K562 (cell line): ENCODE measurements at regions not wholly inside any gene's neighbourhood (a gene's known extent, or its start where the extent isn't known, plus 50 kb on each side); places are given as distances from the start of the nearest gene placed in this dataset.

Experiments used
- ATAC-seq: fragments of 200-7000 bp; cut with Tn5 transposase; 3 replicates; pipeline ENCODE4 v1.9.1; 2020; ENCODE audit warnings: moderate library complexity
- BruUV-seq: library from RNA; stranded (reverse); fragments of 400-500 nt; replicated peaks from 2 replicates; lab custom pipeline; 2021; lab: Mats Ljungman, UMichigan
- CTCF ChIA-PET: fragments of 300-600 bp; formaldehyde crosslinking; extraction: SDS; loops from one replicate; lab custom pipeline; 2021; ENCODE audit warnings: low intra/inter-chr PET ratio; lab: Yijun Ruan, JAX
- POLR2A ChIA-PET: fragments of 300-600, 350-650 bp; sonication (Branson Sonifier 250); formaldehyde crosslinking; extraction: SDS; loops from one replicate; lab custom pipeline; 2021; ENCODE audit warnings: antibody characterized with exemption, inconsistent platforms; lab: Yijun Ruan, JAX
- DNase-seq, 4 experiments: peaks; one replicate each; pipeline versions ENCODE4 v3.0.0 to v3.0.0-alpha.2; 2011 to 2018; ENCODE audit warnings: low spot score in 3 of 4, mixed read lengths in 3 of 4; ENCODE audit errors: extremely low read depth in 1 of 4
- FAIRE-seq: peaks from 2 replicates; lab custom pipeline; 2011; peaks lifted over from hg19 to GRCh38; lab: Jason Lieb, UNC
- H2AFZ ChIP-seq: 2 replicates; pipeline ENCODE4 v1.6.0; 2011; ENCODE audit warnings: low read depth, low read length, control low read depth, inconsistent platforms
- H3K27ac ChIP-seq: fragments of 200-600 bp; 3 replicates; pipeline ENCODE4 v1.8.0; 2011; ENCODE audit warnings: low read depth, mild to moderate bottlenecking, control low read depth, inconsistent platforms, low read length, moderate library complexity, mixed read lengths; ENCODE audit errors: extremely low read depth
- H3K27me3 ChIP-seq, 2 experiments: fragments of 300-600 bp in 1 of 2; 2 replicates in 1 of 2; 3 replicates in 1 of 2; pipeline versions ENCODE4 v1.6.0 to v1.8.0; 2011; ENCODE audit warnings: inconsistent platforms in 2 of 2, low read length in 2 of 2, mild to moderate bottlenecking in 1 of 2, mixed read lengths in 1 of 2, moderate library complexity in 1 of 2; ENCODE audit not compliant: control insufficient read depth in 2 of 2, insufficient read depth in 2 of 2
- H3K36me3 ChIP-seq: fragments of 300-600 bp; 3 replicates; pipeline ENCODE4 v1.8.0; 2011; ENCODE audit warnings: mild to moderate bottlenecking, low read length, inconsistent platforms; ENCODE audit not compliant: control insufficient read depth, insufficient read depth
- H3K4me1 ChIP-seq, 2 experiments: fragments of 200-600 bp in 1 of 2; replicated peaks in 1 of 2; 2 replicates in 1 of 2; 3 replicates in 1 of 2; pipeline versions ENCODE4 v1.5.1 to v1.8.0; 2011; ENCODE audit warnings: inconsistent platforms in 2 of 2, low read length in 2 of 2, mild to moderate bottlenecking in 1 of 2, mixed read lengths in 1 of 2, moderate library complexity in 1 of 2; ENCODE audit not compliant: control insufficient read depth in 2 of 2, insufficient read depth in 2 of 2
- H3K4me2 ChIP-seq: 2 replicates; pipeline ENCODE4 v1.6.1; 2011; ENCODE audit warnings: low read length, control low read depth, inconsistent platforms, mixed read lengths; ENCODE audit not compliant: insufficient read depth
- H3K4me3 ChIP-seq: fragments of 200-600 bp; sonication (generic), shearing (Covaris generic); 2 replicates; pipeline ENCODE4 v1.5.1; 2016; ENCODE audit warnings: control low read depth, inconsistent platforms
- H3K79me2 ChIP-seq: fragments of 200-600 bp; 3 replicates; pipeline ENCODE4 v1.8.0; 2011; ENCODE audit warnings: low read length, inconsistent platforms; ENCODE audit not compliant: control insufficient read depth, insufficient read depth
- H3K9ac ChIP-seq, 2 experiments: 2 replicates each; pipeline versions ENCODE4 v1.6.0 to v1.6.1; 2011; ENCODE audit warnings: low read depth in 2 of 2, low read length in 2 of 2, control low read depth in 1 of 2, inconsistent platforms in 1 of 2, mild to moderate bottlenecking in 1 of 2, mixed read lengths in 1 of 2; ENCODE audit not compliant: insufficient read depth in 1 of 2
- H3K9me1 ChIP-seq: one replicate; pipeline ENCODE4 v1.6.0; 2011; ENCODE audit warnings: inconsistent platforms, mild to moderate bottlenecking, low read length, moderate library complexity; ENCODE audit not compliant: control insufficient read depth, insufficient read depth
- H3K9me3 ChIP-seq: replicated peaks from 2 replicates; pipeline ENCODE4 v1.5.1; 2011; ENCODE audit warnings: low read depth, low read length, inconsistent platforms; ENCODE audit not compliant: control insufficient read depth, insufficient read depth
- H4K20me1 ChIP-seq: replicated peaks from 2 replicates; pipeline ENCODE4 v1.6.1; 2011; ENCODE audit warnings: low read length, inconsistent platforms, mixed read lengths; ENCODE audit not compliant: control insufficient read depth, insufficient read depth
- WGBS: fragments of 100-300 bp; shearing (Covaris generic); methylation state at CpG from one replicate; pipeline ENCODE4 v1.1.6; 2016; ENCODE audit warnings: low coverage, mixed read lengths; ENCODE audit not compliant: insufficient coverage; ENCODE audit errors: missing lambda C conversion rate; 5-methylcytosine and 5-hydroxymethylcytosine counted together
- in situ Hi-C: fragments of 300-500 bp; cut with MboI; formaldehyde crosslinking; loops from 4 replicates; pipeline ENCODE4 v1.15.0; 2018; ENCODE audit warnings: inconsistent platforms, mixed read lengths
- intact Hi-C: fragments of 100-400 bp; cut with micrococcal nuclease; formaldehyde crosslinking; loops from 2 replicates; pipeline ENCODE4 v1.14.2; 2022
- TF ChIP-seq, protein P1 (sequence below), 2 experiments: fragments of 450-650 bp; IDR thresholded peaks; 2 replicates each; pipeline ENCODE4 v1.6.1; 2018; ENCODE audit warnings: mild to moderate bottlenecking in 2 of 2, low read depth in 1 of 2; ENCODE audit not compliant: partially characterized antibody in 2 of 2

DNA sequence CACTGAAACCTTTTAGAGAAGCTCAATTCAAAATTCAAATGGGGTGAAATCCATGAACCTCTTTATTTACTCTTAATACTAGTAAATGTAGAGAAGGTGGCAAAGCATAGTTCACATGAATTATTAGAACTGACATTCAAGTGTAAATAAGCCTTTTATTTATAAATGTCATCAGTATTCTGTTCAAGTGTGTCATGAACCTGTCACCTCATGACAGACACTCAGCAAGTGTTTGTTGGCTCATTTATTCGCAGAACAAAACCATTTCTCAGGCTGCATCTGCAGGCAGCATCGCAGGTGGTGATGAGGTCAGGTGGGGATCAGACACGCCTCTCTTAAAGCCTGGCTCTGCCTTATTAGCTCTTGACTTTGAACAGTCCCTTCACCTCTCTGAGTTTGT, 116.6 kb downstream of the SETD4 start:
- FAIRE-seq: no peak
- no TSS peak for BruUV-seq
- H3K27ac ChIP-seq: no peak overlapping the region
- in situ Hi-C loops (no loop called here), intact Hi-C loops (loop anchor here (5.0 to 10.0 kb wide), 2 partner anchors 84 to 171 kb away; no protein-coding TSS in a partner anchor)
- no peak overlapping the region for H3K4me3 ChIP-seq
- no peak overlapping the region for H3K9ac ChIP-seq
- DNase-seq: no peak
- H3K27me3 ChIP-seq: peaks cover 15 to 16% of the 10 kb centered on the region in 2 experiments
- ATAC-seq: no peak
- H3K4me1 ChIP-seq: peaks cover 0 to 4% of the 10 kb centered on the region in 2 experiments; a peak in 2 of 5 replicates
- H3K9me3 ChIP-seq: no peaks in the 10 kb centered on the region
- ChIA-PET POLR2A (interaction anchor here (0.7 to 1.4 kb wide), 4 partner anchors 10 to 1140 kb away, joined by 3 read pairs; no protein-coding TSS in a partner anchor), CTCF (no interaction called here)
- H3K4me2 ChIP-seq: no peak overlapping the region
- no peaks in the 10 kb centered on the region for H4K20me1 ChIP-seq
- no peaks in the 10 kb centered on the region for H3K9me1 ChIP-seq
- TF ChIP-seq, protein P1, sequence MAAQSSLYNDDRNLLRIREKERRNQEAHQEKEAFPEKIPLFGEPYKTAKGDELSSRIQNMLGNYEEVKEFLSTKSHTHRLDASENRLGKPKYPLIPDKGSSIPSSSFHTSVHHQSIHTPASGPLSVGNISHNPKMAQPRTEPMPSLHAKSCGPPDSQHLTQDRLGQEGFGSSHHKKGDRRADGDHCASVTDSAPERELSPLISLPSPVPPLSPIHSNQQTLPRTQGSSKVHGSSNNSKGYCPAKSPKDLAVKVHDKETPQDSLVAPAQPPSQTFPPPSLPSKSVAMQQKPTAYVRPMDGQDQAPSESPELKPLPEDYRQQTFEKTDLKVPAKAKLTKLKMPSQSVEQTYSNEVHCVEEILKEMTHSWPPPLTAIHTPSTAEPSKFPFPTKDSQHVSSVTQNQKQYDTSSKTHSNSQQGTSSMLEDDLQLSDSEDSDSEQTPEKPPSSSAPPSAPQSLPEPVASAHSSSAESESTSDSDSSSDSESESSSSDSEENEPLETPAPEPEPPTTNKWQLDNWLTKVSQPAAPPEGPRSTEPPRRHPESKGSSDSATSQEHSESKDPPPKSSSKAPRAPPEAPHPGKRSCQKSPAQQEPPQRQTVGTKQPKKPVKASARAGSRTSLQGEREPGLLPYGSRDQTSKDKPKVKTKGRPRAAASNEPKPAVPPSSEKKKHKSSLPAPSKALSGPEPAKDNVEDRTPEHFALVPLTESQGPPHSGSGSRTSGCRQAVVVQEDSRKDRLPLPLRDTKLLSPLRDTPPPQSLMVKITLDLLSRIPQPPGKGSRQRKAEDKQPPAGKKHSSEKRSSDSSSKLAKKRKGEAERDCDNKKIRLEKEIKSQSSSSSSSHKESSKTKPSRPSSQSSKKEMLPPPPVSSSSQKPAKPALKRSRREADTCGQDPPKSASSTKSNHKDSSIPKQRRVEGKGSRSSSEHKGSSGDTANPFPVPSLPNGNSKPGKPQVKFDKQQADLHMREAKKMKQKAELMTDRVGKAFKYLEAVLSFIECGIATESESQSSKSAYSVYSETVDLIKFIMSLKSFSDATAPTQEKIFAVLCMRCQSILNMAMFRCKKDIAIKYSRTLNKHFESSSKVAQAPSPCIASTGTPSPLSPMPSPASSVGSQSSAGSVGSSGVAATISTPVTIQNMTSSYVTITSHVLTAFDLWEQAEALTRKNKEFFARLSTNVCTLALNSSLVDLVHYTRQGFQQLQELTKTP (IDR thresholded peaks at IDR 0.05; ENCODE audit: low read depth in 1 of 2, partially characterized antibody in 2 of 2): no peak
- H3K79me2 ChIP-seq: no peaks in the 10 kb centered on the region
- WGBS: 14% methylated on average over 3 of the region's 3 CpGs
- no peak overlapping the region for H2AFZ ChIP-seq
- H3K36me3 ChIP-seq: no peaks in the 10 kb centered on the region
